ENCODE measurements at regions not wholly inside any gene's neighbourhood (a gene's known extent, or its start where the extent isn't known, plus 50 kb on each side); places are given as distances from the start of the nearest gene placed in this dataset.

DNA sequence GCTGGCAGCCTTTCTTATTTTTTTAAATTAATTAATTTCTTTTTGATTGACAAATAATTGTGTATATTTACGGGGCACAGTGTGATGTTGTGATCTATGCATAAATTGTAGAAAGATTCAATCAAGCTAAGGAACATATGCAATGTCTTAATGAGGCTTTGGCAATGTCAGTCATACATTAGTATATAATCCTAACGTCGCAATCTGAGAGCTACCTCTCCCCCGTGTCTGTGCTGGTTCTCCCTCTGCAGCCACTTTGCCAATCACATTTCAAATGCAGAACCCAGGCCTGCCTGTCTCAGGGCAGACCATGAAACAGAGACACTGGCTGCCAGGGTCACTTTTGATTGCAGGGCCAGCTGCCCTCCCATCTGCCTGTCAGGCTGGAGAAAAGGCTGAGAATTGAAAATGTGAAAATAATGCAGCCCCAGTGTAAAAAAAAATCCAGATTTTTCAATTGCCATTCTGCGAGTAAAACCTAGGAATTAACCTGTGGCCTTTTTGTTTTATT is 56.3 kb downstream of the SLC24A2 start:
- Histone ChIP-seq H3K36me3 (no peaks in the 10 kb centered on the region), H3K27me3 (no peaks in the 10 kb centered on the region), H3K9me3 (no peaks in the 10 kb centered on the region), H3K27ac (no peak overlapping the region), H3K4me3 (no peak overlapping the region), H3K4me1 (no peaks in the 10 kb centered on the region)
- DNase-seq (no peak), ATAC-seq (no peak)
- in situ Hi-C loops (cut with MboI; ENCODE audit: low sequenced_read_pairs in 4 of 4) (no loop called here), intact Hi-C loops (cut with DNase I; ENCODE audit: low total_unique reads) (no loop called here)
- TF ChIP-seq, protein P1, sequence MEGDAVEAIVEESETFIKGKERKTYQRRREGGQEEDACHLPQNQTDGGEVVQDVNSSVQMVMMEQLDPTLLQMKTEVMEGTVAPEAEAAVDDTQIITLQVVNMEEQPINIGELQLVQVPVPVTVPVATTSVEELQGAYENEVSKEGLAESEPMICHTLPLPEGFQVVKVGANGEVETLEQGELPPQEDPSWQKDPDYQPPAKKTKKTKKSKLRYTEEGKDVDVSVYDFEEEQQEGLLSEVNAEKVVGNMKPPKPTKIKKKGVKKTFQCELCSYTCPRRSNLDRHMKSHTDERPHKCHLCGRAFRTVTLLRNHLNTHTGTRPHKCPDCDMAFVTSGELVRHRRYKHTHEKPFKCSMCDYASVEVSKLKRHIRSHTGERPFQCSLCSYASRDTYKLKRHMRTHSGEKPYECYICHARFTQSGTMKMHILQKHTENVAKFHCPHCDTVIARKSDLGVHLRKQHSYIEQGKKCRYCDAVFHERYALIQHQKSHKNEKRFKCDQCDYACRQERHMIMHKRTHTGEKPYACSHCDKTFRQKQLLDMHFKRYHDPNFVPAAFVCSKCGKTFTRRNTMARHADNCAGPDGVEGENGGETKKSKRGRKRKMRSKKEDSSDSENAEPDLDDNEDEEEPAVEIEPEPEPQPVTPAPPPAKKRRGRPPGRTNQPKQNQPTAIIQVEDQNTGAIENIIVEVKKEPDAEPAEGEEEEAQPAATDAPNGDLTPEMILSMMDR (IDR thresholded peaks at IDR 0.05 in 4 of 5, conservative IDR thresholded peaks at IDR 0.05 in 1 of 5), result no peak
- TF ChIP-seq POLR2A (IDR thresholded peaks at IDR 0.05), result no peak

DNA sequence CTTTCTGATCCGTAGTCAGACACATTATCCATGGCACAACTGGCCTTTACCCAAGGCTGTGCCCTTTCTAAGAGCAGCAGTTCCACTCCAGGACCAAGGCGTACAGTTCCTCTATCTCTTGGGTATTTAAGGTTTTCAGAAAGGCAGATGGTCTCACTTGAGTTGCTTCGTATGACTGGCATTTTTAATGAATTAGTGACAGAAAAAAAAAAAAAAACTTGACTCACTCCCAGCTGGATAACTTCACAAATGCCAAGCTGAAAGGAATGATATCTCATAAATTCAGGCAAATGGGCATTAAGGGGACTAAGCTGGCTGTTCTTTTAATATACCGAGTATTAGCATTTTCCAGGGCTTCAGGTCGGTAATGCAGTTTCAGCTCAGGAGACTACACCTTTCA is 60.7 kb downstream of the SLC24A2 start:
- no peak for ATAC-seq
- no peaks in the 10 kb centered on the region for H3K9me3 ChIP-seq
- in situ Hi-C loops (cut with MboI; ENCODE audit: low sequenced_read_pairs in 4 of 4), result no loop called here
- no peak overlapping the region for H3K4me3 ChIP-seq
- H3K36me3 ChIP-seq, result no peaks in the 10 kb centered on the region
- no peaks in the 10 kb centered on the region for H3K4me1 ChIP-seq
- intact Hi-C loops (cut with DNase I; ENCODE audit: low total_unique reads), result no loop called here
- TF ChIP-seq, protein P1 (IDR thresholded peaks at IDR 0.05 in 4 of 5, conservative IDR thresholded peaks at IDR 0.05 in 1 of 5), result no peak
- no peak for TF ChIP-seq POLR2A (IDR thresholded peaks at IDR 0.05)
- no peaks in the 10 kb centered on the region for H3K27me3 ChIP-seq
- no peak overlapping the region for H3K27ac ChIP-seq
- no peak for DNase-seq

DNA sequence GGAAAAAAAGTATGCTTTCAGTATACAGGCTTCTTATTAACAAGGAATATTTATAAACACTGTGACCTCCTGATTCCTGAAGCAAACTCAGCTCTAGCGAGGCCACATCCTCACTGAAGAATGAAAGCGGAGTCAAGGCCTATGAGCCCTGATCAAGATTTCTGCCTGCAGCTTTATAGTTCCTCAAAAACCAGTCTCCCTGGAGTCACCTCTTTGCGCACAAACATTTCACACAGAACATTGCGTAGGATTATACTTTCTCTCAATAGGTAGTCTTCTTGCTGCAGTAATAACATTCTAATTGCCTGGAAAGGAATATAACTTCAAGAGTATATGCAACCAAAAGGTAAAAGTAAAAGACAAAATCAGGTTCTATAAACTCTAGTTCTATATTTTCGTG is 62.9 kb downstream of the SLC24A2 start:
- Histone ChIP-seq H3K4me1 (no peaks in the 10 kb centered on the region), H3K36me3 (no peaks in the 10 kb centered on the region), H3K4me3 (no peak overlapping the region), H3K27me3 (no peaks in the 10 kb centered on the region), H3K9me3 (no peaks in the 10 kb centered on the region), H3K27ac (no peak overlapping the region)
- ATAC-seq (no peak), DNase-seq (no peak)
- no peak for TF ChIP-seq POLR2A (IDR thresholded peaks at IDR 0.05)
- TF ChIP-seq, protein P1 (IDR thresholded peaks at IDR 0.05 in 4 of 5, conservative IDR thresholded peaks at IDR 0.05 in 1 of 5), result no peak
- in situ Hi-C loops (cut with MboI; ENCODE audit: low sequenced_read_pairs in 4 of 4) (no loop called here), intact Hi-C loops (cut with DNase I; ENCODE audit: low total_unique reads) (no loop called here)

DNA sequence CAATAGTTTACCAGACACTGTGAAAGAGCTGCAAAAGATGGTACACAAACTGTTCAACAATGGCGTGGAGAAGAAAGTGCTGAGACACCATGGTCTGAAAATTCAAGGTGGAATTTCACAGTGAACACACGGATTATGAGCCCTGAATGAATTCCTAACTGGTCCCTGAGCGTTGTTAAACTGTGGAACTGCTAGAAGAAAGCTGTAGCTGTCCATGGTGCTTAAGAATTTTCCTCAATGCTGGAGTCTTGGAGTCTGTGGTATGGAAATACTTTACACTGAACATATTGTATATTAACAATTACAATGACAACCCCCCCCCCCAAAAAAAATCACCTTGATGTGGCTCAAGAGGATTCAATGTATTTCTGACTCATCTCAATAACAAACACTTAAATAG is 68.5 kb downstream of the SLC24A2 start:
- Histone ChIP-seq H3K4me3 (no peak overlapping the region), H3K4me1 (no peaks in the 10 kb centered on the region), H3K27ac (no peak overlapping the region), H3K27me3 (no peaks in the 10 kb centered on the region), H3K9me3 (no peaks in the 10 kb centered on the region), H3K36me3 (no peaks in the 10 kb centered on the region)
- ATAC-seq, result no peak
- intact Hi-C loops (cut with DNase I; ENCODE audit: low total_unique reads) (no loop called here), in situ Hi-C loops (cut with MboI; ENCODE audit: low sequenced_read_pairs in 4 of 4) (loop anchor here in 1 of 4 donors (25.0 kb wide), 1 partner anchor 108 kb away; no protein-coding TSS in a partner anchor)
- DNase-seq, result no peak
- TF ChIP-seq POLR2A (IDR thresholded peaks at IDR 0.05), result no peak
- TF ChIP-seq, protein P1 (IDR thresholded peaks at IDR 0.05 in 4 of 5, conservative IDR thresholded peaks at IDR 0.05 in 1 of 5), result no peak

DNA sequence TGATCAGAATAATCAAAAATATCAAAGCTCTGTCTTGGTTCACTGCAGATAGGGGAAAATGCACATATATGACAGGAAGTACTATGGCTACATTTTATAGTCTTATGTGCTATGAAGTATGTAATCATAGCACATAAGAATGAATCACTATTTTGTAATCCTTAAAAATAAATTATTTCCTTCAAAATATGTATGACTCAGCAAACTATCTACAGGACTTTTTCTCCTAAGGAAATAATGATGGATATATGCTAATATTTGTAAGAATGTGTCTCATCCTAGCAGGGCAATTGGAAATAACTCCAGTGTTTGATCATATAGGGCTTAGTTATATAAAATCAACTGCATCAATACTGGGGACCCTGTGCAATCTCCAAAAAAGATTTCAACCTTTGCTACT is 85.1 kb downstream of the SLC24A2 start:
- DNase-seq, result no peak
- intact Hi-C loops (cut with DNase I; ENCODE audit: low total_unique reads) (no loop called here), in situ Hi-C loops (cut with MboI; ENCODE audit: low sequenced_read_pairs in 4 of 4) (loop anchor here in 1 of 4 donors (25.0 kb wide), 1 partner anchor 91 kb away; no protein-coding TSS in a partner anchor)
- Histone ChIP-seq H3K36me3 (no peaks in the 10 kb centered on the region), H3K4me1 (no peaks in the 10 kb centered on the region), H3K27me3 (no peaks in the 10 kb centered on the region), H3K4me3 (no peak overlapping the region), H3K9me3 (no peaks in the 10 kb centered on the region), H3K27ac (no peak overlapping the region)
- TF ChIP-seq POLR2A (IDR thresholded peaks at IDR 0.05), result no peak
- TF ChIP-seq, protein P1 (IDR thresholded peaks at IDR 0.05 in 4 of 5, conservative IDR thresholded peaks at IDR 0.05 in 1 of 5), result no peak
- ATAC-seq, result no peak
